K562 (cell line): ENCODE measurements at regions not wholly inside any gene's neighbourhood (a gene's known extent, or its start where the extent isn't known, plus 50 kb on each side); places are given as distances from the start of the nearest gene placed in this dataset.

ENCODE experiments used
- ATAC-seq: fragments of 200-7000 bp; cut with Tn5 transposase; 3 replicates; pipeline ENCODE4 v1.9.1; 2020; ENCODE audit warnings: moderate library complexity
- BruUV-seq: library from RNA; stranded (reverse); fragments of 400-500 nt; replicated peaks from 2 replicates; lab custom pipeline; 2021; lab: Mats Ljungman, UMichigan
- CTCF ChIA-PET: fragments of 300-600 bp; formaldehyde crosslinking; extraction: SDS; loops from one replicate; lab custom pipeline; 2021; ENCODE audit warnings: low intra/inter-chr PET ratio; lab: Yijun Ruan, JAX
- POLR2A ChIA-PET: fragments of 300-600, 350-650 bp; sonication (Branson Sonifier 250); formaldehyde crosslinking; extraction: SDS; loops from one replicate; lab custom pipeline; 2021; ENCODE audit warnings: antibody characterized with exemption, inconsistent platforms; lab: Yijun Ruan, JAX
- DNase-seq, 4 experiments: peaks; one replicate each; pipeline versions ENCODE4 v3.0.0 to v3.0.0-alpha.2; 2011 to 2018; ENCODE audit warnings: low spot score in 3 of 4, mixed read lengths in 3 of 4; ENCODE audit errors: extremely low read depth in 1 of 4
- FAIRE-seq: peaks from 2 replicates; lab custom pipeline; 2011; peaks lifted over from hg19 to GRCh38; lab: Jason Lieb, UNC
- H2AFZ ChIP-seq: 2 replicates; pipeline ENCODE4 v1.6.0; 2011; ENCODE audit warnings: low read depth, low read length, control low read depth, inconsistent platforms
- H3K27ac ChIP-seq: fragments of 200-600 bp; 3 replicates; pipeline ENCODE4 v1.8.0; 2011; ENCODE audit warnings: low read depth, mild to moderate bottlenecking, control low read depth, inconsistent platforms, low read length, moderate library complexity, mixed read lengths; ENCODE audit errors: extremely low read depth
- H3K27me3 ChIP-seq, 2 experiments: fragments of 300-600 bp in 1 of 2; 2 replicates in 1 of 2; 3 replicates in 1 of 2; pipeline versions ENCODE4 v1.6.0 to v1.8.0; 2011; ENCODE audit warnings: inconsistent platforms in 2 of 2, low read length in 2 of 2, mild to moderate bottlenecking in 1 of 2, mixed read lengths in 1 of 2, moderate library complexity in 1 of 2; ENCODE audit not compliant: control insufficient read depth in 2 of 2, insufficient read depth in 2 of 2
- H3K36me3 ChIP-seq: fragments of 300-600 bp; 3 replicates; pipeline ENCODE4 v1.8.0; 2011; ENCODE audit warnings: mild to moderate bottlenecking, low read length, inconsistent platforms; ENCODE audit not compliant: control insufficient read depth, insufficient read depth
- H3K4me1 ChIP-seq, 2 experiments: fragments of 200-600 bp in 1 of 2; replicated peaks in 1 of 2; 2 replicates in 1 of 2; 3 replicates in 1 of 2; pipeline versions ENCODE4 v1.5.1 to v1.8.0; 2011; ENCODE audit warnings: inconsistent platforms in 2 of 2, low read length in 2 of 2, mild to moderate bottlenecking in 1 of 2, mixed read lengths in 1 of 2, moderate library complexity in 1 of 2; ENCODE audit not compliant: control insufficient read depth in 2 of 2, insufficient read depth in 2 of 2
- H3K4me2 ChIP-seq: 2 replicates; pipeline ENCODE4 v1.6.1; 2011; ENCODE audit warnings: low read length, control low read depth, inconsistent platforms, mixed read lengths; ENCODE audit not compliant: insufficient read depth
- H3K4me3 ChIP-seq: fragments of 200-600 bp; sonication (generic), shearing (Covaris generic); 2 replicates; pipeline ENCODE4 v1.5.1; 2016; ENCODE audit warnings: control low read depth, inconsistent platforms
- H3K79me2 ChIP-seq: fragments of 200-600 bp; 3 replicates; pipeline ENCODE4 v1.8.0; 2011; ENCODE audit warnings: low read length, inconsistent platforms; ENCODE audit not compliant: control insufficient read depth, insufficient read depth
- H3K9ac ChIP-seq, 2 experiments: 2 replicates each; pipeline versions ENCODE4 v1.6.0 to v1.6.1; 2011; ENCODE audit warnings: low read depth in 2 of 2, low read length in 2 of 2, control low read depth in 1 of 2, inconsistent platforms in 1 of 2, mild to moderate bottlenecking in 1 of 2, mixed read lengths in 1 of 2; ENCODE audit not compliant: insufficient read depth in 1 of 2
- H3K9me1 ChIP-seq: one replicate; pipeline ENCODE4 v1.6.0; 2011; ENCODE audit warnings: inconsistent platforms, mild to moderate bottlenecking, low read length, moderate library complexity; ENCODE audit not compliant: control insufficient read depth, insufficient read depth
- H3K9me3 ChIP-seq: replicated peaks from 2 replicates; pipeline ENCODE4 v1.5.1; 2011; ENCODE audit warnings: low read depth, low read length, inconsistent platforms; ENCODE audit not compliant: control insufficient read depth, insufficient read depth
- H4K20me1 ChIP-seq: replicated peaks from 2 replicates; pipeline ENCODE4 v1.6.1; 2011; ENCODE audit warnings: low read length, inconsistent platforms, mixed read lengths; ENCODE audit not compliant: control insufficient read depth, insufficient read depth
- EGR1 ChIP-seq: fragments of 450-650 bp; conservative IDR thresholded peaks from 2 replicates; pipeline ENCODE4 v1.6.1; 2017; ENCODE audit warnings: mild to moderate bottlenecking
- FOXP4 ChIP-seq: sonication (generic); formaldehyde crosslinking; IDR thresholded peaks from 2 replicates; pipeline ENCODE4 v1.8.0; 2022; ENCODE audit warnings: mild to moderate bottlenecking, missing genetic modification reagents, borderline replicate concordance
- GATA2 ChIP-seq: sonication (generic); formaldehyde crosslinking; IDR thresholded peaks from 2 replicates; pipeline ENCODE4 v1.4.0; 2020; ENCODE audit warnings: mild to moderate bottlenecking, missing genetic modification reagents
- GATAD2A ChIP-seq: fragments of 450-650 bp; IDR thresholded peaks from 2 replicates; pipeline ENCODE4 v1.6.1; 2017
- NR3C1 ChIP-seq: sonication (generic); formaldehyde crosslinking; IDR thresholded peaks from 2 replicates; pipeline ENCODE4 v1.8.1; 2022; ENCODE audit warnings: missing genetic modification reagents
- SETDB1 ChIP-seq: IDR thresholded peaks from one replicate; pipeline ENCODE4 v1.6.1; 2012; ENCODE audit warnings: low read length, control low read depth, inconsistent platforms
- SNIP1 ChIP-seq: fragments of 450-650 bp; IDR thresholded peaks from 2 replicates; pipeline ENCODE4 v1.7.1; 2017; ENCODE audit warnings: low read depth, mild to moderate bottlenecking
- TEAD2 ChIP-seq: fragments of 450-650 bp; IDR thresholded peaks from 2 replicates; pipeline ENCODE4 v1.6.1; 2016; ENCODE audit warnings: missing genetic modification characterization, control low read depth, missing compliant biosample characterization
- ZEB2 ChIP-seq: fragments of 450-650 bp; IDR thresholded peaks from 2 replicates; pipeline ENCODE4 v1.6.1; 2016
- ZNF316 ChIP-seq: fragments of 450-650 bp; IDR thresholded peaks from 2 replicates; pipeline ENCODE4 v1.6.1; 2016
- ZNF639 ChIP-seq, 2 experiments: fragments of 200-800 bp in 1 of 2; sonication (Bioruptor generic) in 1 of 2; sonication (generic) in 1 of 2; formaldehyde crosslinking in 1 of 2; IDR thresholded peaks in 1 of 2; conservative IDR thresholded peaks in 1 of 2; 2 replicates each; pipeline versions ENCODE4 v1.5.0 to v1.6.1; 2016 to 2020; ENCODE audit warnings: missing compliant biosample characterization in 1 of 2, missing genetic modification characterization in 1 of 2, missing genetic modification reagents in 1 of 2
- ZNF830 ChIP-seq: fragments of 250-450 bp; sonication (Bioruptor Pico); IDR thresholded peaks from 2 replicates; pipeline ENCODE4 v1.5.0; 2021; ENCODE audit warnings: mild to moderate bottlenecking
- WGBS: fragments of 100-300 bp; shearing (Covaris generic); methylation state at CpG from one replicate; pipeline ENCODE4 v1.1.6; 2016; ENCODE audit warnings: low coverage, mixed read lengths; ENCODE audit not compliant: insufficient coverage; ENCODE audit errors: missing lambda C conversion rate; 5-methylcytosine and 5-hydroxymethylcytosine counted together
- in situ Hi-C: fragments of 300-500 bp; cut with MboI; formaldehyde crosslinking; loops from 4 replicates; pipeline ENCODE4 v1.15.0; 2018; ENCODE audit warnings: inconsistent platforms, mixed read lengths
- intact Hi-C: fragments of 100-400 bp; cut with micrococcal nuclease; formaldehyde crosslinking; loops from 2 replicates; pipeline ENCODE4 v1.14.2; 2022

GRCh38 chr14:30284808-30285207 is 274.1 kb upstream of the G2E3 start (continued):
- TF ChIP-seq FOXP4 (CRISPR knock-in tag) (no peak), NR3C1 (CRISPR knock-in tag) (no peak), SNIP1 (no peak), ZNF639 (CRISPR knock-in tag; conservative IDR thresholded peaks at IDR 0.05 in 1 of 2, IDR thresholded peaks at IDR 0.05 in 1 of 2) (no peak)

DNA sequence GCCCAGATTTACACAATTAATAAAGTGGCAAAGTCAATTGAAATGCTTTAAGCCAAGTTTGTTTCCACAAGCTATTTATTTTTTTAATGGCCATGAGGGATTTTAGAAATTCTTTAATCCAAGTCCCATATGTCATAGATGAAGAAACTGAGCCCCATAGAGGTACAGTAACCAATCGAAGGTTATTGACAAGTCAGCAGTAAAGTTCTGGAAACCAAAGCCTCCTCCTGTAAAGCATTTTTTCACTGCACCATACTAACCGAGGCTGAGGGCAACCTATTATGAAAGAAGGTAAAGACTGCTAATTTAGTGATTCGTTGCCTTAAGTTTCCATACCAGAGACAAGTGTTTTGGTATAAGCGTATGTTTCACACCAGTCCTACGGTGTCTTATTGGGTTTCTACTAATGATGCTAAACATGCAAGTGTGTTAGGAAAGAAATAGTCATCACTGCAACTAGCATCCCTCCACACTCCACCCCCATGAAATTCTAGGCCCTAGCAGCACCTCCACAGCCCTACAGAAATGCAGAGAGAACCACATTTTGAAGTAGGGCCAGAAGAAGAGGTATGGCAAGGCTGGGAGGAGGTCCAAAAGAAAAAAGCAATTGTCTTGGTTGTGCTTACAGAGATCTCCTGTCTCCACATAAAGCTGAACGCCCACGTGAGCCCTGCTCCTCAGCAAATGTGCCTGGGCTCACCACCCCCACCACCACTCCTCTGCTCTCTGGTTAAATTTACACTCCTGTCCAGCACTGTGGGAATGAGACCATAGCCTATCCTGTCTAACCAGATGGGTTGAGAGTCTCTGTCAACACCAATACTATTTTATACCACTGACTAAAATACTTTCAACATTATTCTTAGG is 271.1 kb upstream of the G2E3 start:
- H4K20me1 ChIP-seq: no peaks in the 10 kb centered on the region
- WGBS: 37% methylated on average over 7 of the region's 7 CpGs
- H3K9me1 ChIP-seq: no peaks in the 10 kb centered on the region
- in situ Hi-C loops: no loop called here
- ChIA-PET POLR2A (interaction anchor here (0.7 kb wide), 1 partner anchor 73 kb away, joined by 4 read pairs; no protein-coding TSS in a partner anchor), CTCF (no interaction called here)
- no peaks in the 10 kb centered on the region for H3K79me2 ChIP-seq
- H3K4me3 ChIP-seq: no peak overlapping the region
- H3K9ac ChIP-seq: no peak overlapping the region
- H3K27me3 ChIP-seq: no peaks in the 10 kb centered on the region
- ATAC-seq: no peak
- TF ChIP-seq ZNF316 (peak; percentile 20; the same call in 1 of the 2 replicates), EGR1 (0 out of 2 replicates have a peak, but pooled peaks have one; percentile 7), ZEB2 (no peak), TEAD2 (tag) (no peak), ZNF830 (no peak), SETDB1 (no peak), GATA2 (CRISPR knock-in tag) (no peak), GATAD2A (no peak)
- H3K27ac ChIP-seq: no peak overlapping the region
- no TSS peak for BruUV-seq
- intact Hi-C loops: no loop called here
- H3K4me1 ChIP-seq: no peaks in the 10 kb centered on the region
- H3K4me2 ChIP-seq: no peak overlapping the region
- no peak for FAIRE-seq
- H3K36me3 ChIP-seq: no peaks in the 10 kb centered on the region
- no peaks in the 10 kb centered on the region for H3K9me3 ChIP-seq
- no peak for DNase-seq
- no peak overlapping the region for H2AFZ ChIP-seq
